H9 (cell line): ENCODE measurements at regions not wholly inside any gene's neighbourhood (a gene's known extent, or its start where the extent isn't known, plus 50 kb on each side); places are given as distances from the start of the nearest gene placed in this dataset.

Source experiments
- DNase-seq: peaks from one replicate; pipeline ENCODE4 v3.0.0-alpha.2; 2017
- H2AFZ ChIP-seq: one replicate; pipeline ENCODE4 v1.6.1; 2013; ENCODE audit warnings: mild to moderate bottlenecking, low read length, control low read depth, moderate library complexity
- H2AK5ac ChIP-seq: 2 replicates; pipeline ENCODE4 v1.6.1; 2013; ENCODE audit warnings: low read length, control low read depth, mixed read lengths; ENCODE audit not compliant: insufficient read length
- H2BK120ac ChIP-seq: one replicate; pipeline ENCODE4 v1.6.1; 2013; ENCODE audit warnings: low read depth, mild to moderate bottlenecking, low read length, control low read depth, inconsistent platforms; ENCODE audit not compliant: poor library complexity, severe bottlenecking
- H2BK12ac ChIP-seq: 2 replicates; pipeline ENCODE4 v1.6.1; 2013; ENCODE audit warnings: low read length, control low read depth, mixed read lengths, low read depth; ENCODE audit not compliant: insufficient read length
- H2BK15ac ChIP-seq: 2 replicates; pipeline ENCODE4 v1.6.1; 2013; ENCODE audit warnings: low read depth, low read length, control low read depth
- H2BK20ac ChIP-seq: one replicate; pipeline ENCODE4 v1.6.1; 2013; ENCODE audit warnings: low read depth, mild to moderate bottlenecking, low read length, control low read depth, inconsistent platforms; ENCODE audit not compliant: poor library complexity, severe bottlenecking
- H2BK5ac ChIP-seq: 2 replicates; pipeline ENCODE4 v1.6.1; 2013; ENCODE audit warnings: low read length, control low read depth, mixed read lengths; ENCODE audit not compliant: insufficient read length
- H3K14ac ChIP-seq: 2 replicates; pipeline ENCODE4 v1.6.1; 2013; ENCODE audit warnings: low read length, control low read depth; ENCODE audit not compliant: insufficient read depth
- H3K18ac ChIP-seq: 2 replicates; pipeline ENCODE4 v1.6.1; 2013; ENCODE audit warnings: low read depth, mild to moderate bottlenecking, mixed read lengths, low read length, control low read depth; ENCODE audit not compliant: insufficient read length
- H3K23ac ChIP-seq: 2 replicates; pipeline ENCODE4 v1.6.1; 2013; ENCODE audit warnings: low read length, control low read depth, mixed read lengths, low read depth; ENCODE audit not compliant: insufficient read length
- H3K23me2 ChIP-seq: 2 replicates; pipeline ENCODE4 v1.6.1; 2013; ENCODE audit warnings: low read depth, mild to moderate bottlenecking, mixed read lengths, low read length, control low read depth; ENCODE audit not compliant: insufficient read length, poor library complexity, severe bottlenecking
- H3K27ac ChIP-seq: 2 replicates; pipeline ENCODE4 v1.5.1; 2013; ENCODE audit warnings: low read length, control low read depth, mixed read lengths, low read depth; ENCODE audit not compliant: insufficient read length
- H3K27me3 ChIP-seq: 2 replicates; pipeline ENCODE4 v1.6.1; 2013; ENCODE audit warnings: low read length, control low read depth, inconsistent platforms; ENCODE audit not compliant: insufficient read depth
- H3K4ac ChIP-seq: 2 replicates; pipeline ENCODE4 v1.6.1; 2013; ENCODE audit warnings: low read depth, mild to moderate bottlenecking, control low read depth, inconsistent platforms, low read length, moderate library complexity
- H3K4me1 ChIP-seq: 2 replicates; pipeline ENCODE4 v1.6.1; 2013; ENCODE audit warnings: low read length, control low read depth, inconsistent platforms; ENCODE audit not compliant: insufficient read depth
- H3K4me2 ChIP-seq: 2 replicates; pipeline ENCODE4 v1.6.1; 2013; ENCODE audit warnings: low read length, control low read depth, mixed read lengths; ENCODE audit not compliant: insufficient read length, insufficient read depth
- H3K56ac ChIP-seq: 2 replicates; pipeline ENCODE4 v1.6.1; 2013; ENCODE audit warnings: low read depth, mild to moderate bottlenecking, mixed read lengths, low read length, control low read depth; ENCODE audit not compliant: insufficient read length
- H3K79me1 ChIP-seq: 2 replicates; pipeline ENCODE4 v1.6.1; 2013; ENCODE audit warnings: low read depth, mild to moderate bottlenecking, moderate library complexity, low read length, control low read depth, inconsistent platforms; ENCODE audit not compliant: insufficient read depth, poor library complexity, severe bottlenecking
- H3K79me2 ChIP-seq: 2 replicates; pipeline ENCODE4 v1.6.1; 2013; ENCODE audit warnings: low read length, control low read depth, inconsistent platforms; ENCODE audit not compliant: insufficient read depth
- H3K9ac ChIP-seq: 2 replicates; pipeline ENCODE4 v1.6.1; 2013; ENCODE audit warnings: low read length, control low read depth, mixed read lengths; ENCODE audit not compliant: insufficient read length; ENCODE audit errors: extremely low read depth
- H3K9me3 ChIP-seq: one replicate; pipeline ENCODE4 v1.6.1; 2013; ENCODE audit warnings: low read depth, low read length, inconsistent platforms; ENCODE audit not compliant: control insufficient read depth
- H3T11ph ChIP-seq: one replicate; pipeline ENCODE4 v1.6.1; 2013; ENCODE audit warnings: mild to moderate bottlenecking, low read length, control low read depth, inconsistent platforms
- H4K20me1 ChIP-seq: one replicate; pipeline ENCODE4 v1.6.1; 2013; ENCODE audit not compliant: control insufficient read depth, insufficient read length, insufficient read depth
- H4K5ac ChIP-seq: 2 replicates; pipeline ENCODE4 v1.6.1; 2013; ENCODE audit warnings: low read depth, mild to moderate bottlenecking, mixed read lengths, low read length, control low read depth; ENCODE audit not compliant: insufficient read length
- H4K8ac ChIP-seq: replicated peaks from 2 replicates; pipeline ENCODE4 v1.6.1; 2013; ENCODE audit warnings: low read length, control low read depth, mixed read lengths, low read depth; ENCODE audit not compliant: insufficient read length
- H4K91ac ChIP-seq: 2 replicates; pipeline ENCODE4 v1.6.1; 2013; ENCODE audit warnings: low read depth, mild to moderate bottlenecking, moderate library complexity, mixed read lengths, low read length, control low read depth; ENCODE audit not compliant: insufficient read length
- H3K27ac Mint-ChIP-seq, 3 experiments: 2 replicates in 2 of 3; 3 replicates in 1 of 3; pipeline ENCODE4 v1.8.0; 2020 to 2021; ENCODE audit warnings: mixed read lengths in 3 of 3, mild to moderate bottlenecking in 1 of 3, moderate library complexity in 1 of 3
- H3K27me3 Mint-ChIP-seq: 2 replicates; pipeline ENCODE4 v1.8.0; 2021; ENCODE audit warnings: low read depth, mild to moderate bottlenecking, moderate library complexity, mixed read lengths
- H3K36me3 Mint-ChIP-seq, 3 experiments: 2 replicates in 2 of 3; 3 replicates in 1 of 3; pipeline ENCODE4 v1.8.0; 2020 to 2021; ENCODE audit warnings: low read depth in 3 of 3, mixed read lengths in 3 of 3; ENCODE audit not compliant: insufficient read depth in 1 of 3
- H3K4me1 Mint-ChIP-seq, 2 experiments: 2 replicates each; pipeline ENCODE4 v1.8.0; 2020; ENCODE audit warnings: mixed read lengths in 2 of 2
- H3K4me3 Mint-ChIP-seq, 2 experiments: 2 replicates in 1 of 2; 3 replicates in 1 of 2; pipeline ENCODE4 v1.8.0; 2020 to 2021; ENCODE audit warnings: mild to moderate bottlenecking in 2 of 2, mixed read lengths in 2 of 2, moderate library complexity in 1 of 2
- H3K9me3 Mint-ChIP-seq, 2 experiments: 2 replicates in 1 of 2; 3 replicates in 1 of 2; pipeline ENCODE4 v1.8.0; 2020; ENCODE audit warnings: mild to moderate bottlenecking in 2 of 2, mixed read lengths in 2 of 2, moderate library complexity in 1 of 2
- WGBS: extraction: QIAGEN DNeasy Blood & Tissue Kit; methylation state at CpG from one replicate; pipeline ENCODE4 v1.1.7; 2013; ENCODE audit warnings: missing lambda C conversion rate, low lambda C conversion rate, mixed read lengths; ENCODE audit not compliant: insufficient read length; ENCODE audit errors: extremely low coverage; 5-methylcytosine and 5-hydroxymethylcytosine counted together
- TF ChIP-seq, protein P1 (sequence below): fragments of 200-600 bp; sonication (generic); conservative IDR thresholded peaks from 3 replicates; pipeline ENCODE4 v1.8.0; 2021; ENCODE audit warnings: antibody characterized with exemption, mild to moderate bottlenecking

DNA sequence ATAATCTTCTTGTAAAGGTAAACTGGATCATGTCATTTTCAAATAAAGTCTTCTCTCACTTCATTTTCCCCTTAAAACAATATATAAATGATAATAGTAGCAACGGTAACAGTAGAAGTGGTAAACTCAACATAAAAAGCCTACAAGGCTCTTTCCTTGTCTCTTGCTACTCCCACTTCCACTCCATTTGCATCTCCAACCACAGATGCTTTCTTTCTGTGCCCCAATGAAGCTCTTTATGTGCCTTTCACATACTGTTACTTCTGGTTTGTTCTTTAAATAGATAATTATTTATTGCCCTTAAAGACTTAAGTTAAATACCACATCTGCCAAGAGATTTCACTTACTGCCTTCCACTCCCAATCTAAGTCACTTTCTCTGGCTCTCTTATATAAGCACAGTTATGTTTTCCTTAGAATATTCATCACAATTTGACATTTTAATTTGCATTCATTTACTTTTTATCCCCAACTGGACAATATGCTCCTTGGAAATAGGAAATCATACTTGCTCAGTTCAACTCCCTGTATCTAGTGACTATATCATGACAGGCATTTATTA lies 149.9 kb downstream of the CRPPA start:
- H3K9me3 ChIP-seq = no peaks in the 10 kb centered on the region
- H3K4me1 Mint-ChIP-seq = peaks cover 14 to 27% of the 10 kb centered on the region in 2 experiments
- H2BK20ac ChIP-seq = no peak overlapping the region
- H2BK120ac ChIP-seq = no peak overlapping the region
- H4K20me1 ChIP-seq = no peaks in the 10 kb centered on the region
- H3K4me2 ChIP-seq = no peak overlapping the region
- no peak overlapping the region for H4K5ac ChIP-seq
- no peak overlapping the region for H3K14ac ChIP-seq
- no peak overlapping the region for H3K9ac ChIP-seq
- H3K4ac ChIP-seq = no peak overlapping the region
- H2AFZ ChIP-seq = no peak overlapping the region
- H3K79me1 ChIP-seq = no peaks in the 10 kb centered on the region
- H2AK5ac ChIP-seq = no peak overlapping the region
- H3K18ac ChIP-seq = no peak overlapping the region
- no peak for DNase-seq
- no peak overlapping the region for H2BK5ac ChIP-seq
- WGBS = no CpG with 5 or more reads among the region's 1 CpG
- TF ChIP-seq, protein P1, sequence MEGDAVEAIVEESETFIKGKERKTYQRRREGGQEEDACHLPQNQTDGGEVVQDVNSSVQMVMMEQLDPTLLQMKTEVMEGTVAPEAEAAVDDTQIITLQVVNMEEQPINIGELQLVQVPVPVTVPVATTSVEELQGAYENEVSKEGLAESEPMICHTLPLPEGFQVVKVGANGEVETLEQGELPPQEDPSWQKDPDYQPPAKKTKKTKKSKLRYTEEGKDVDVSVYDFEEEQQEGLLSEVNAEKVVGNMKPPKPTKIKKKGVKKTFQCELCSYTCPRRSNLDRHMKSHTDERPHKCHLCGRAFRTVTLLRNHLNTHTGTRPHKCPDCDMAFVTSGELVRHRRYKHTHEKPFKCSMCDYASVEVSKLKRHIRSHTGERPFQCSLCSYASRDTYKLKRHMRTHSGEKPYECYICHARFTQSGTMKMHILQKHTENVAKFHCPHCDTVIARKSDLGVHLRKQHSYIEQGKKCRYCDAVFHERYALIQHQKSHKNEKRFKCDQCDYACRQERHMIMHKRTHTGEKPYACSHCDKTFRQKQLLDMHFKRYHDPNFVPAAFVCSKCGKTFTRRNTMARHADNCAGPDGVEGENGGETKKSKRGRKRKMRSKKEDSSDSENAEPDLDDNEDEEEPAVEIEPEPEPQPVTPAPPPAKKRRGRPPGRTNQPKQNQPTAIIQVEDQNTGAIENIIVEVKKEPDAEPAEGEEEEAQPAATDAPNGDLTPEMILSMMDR = no peak
- H3K9me3 Mint-ChIP-seq = no peaks in the 10 kb centered on the region
- H4K91ac ChIP-seq = no peak overlapping the region
- H3K79me2 ChIP-seq = no peaks in the 10 kb centered on the region
- no peaks in the 10 kb centered on the region for H3K23me2 ChIP-seq
- H3K56ac ChIP-seq = no peak overlapping the region
- no peak overlapping the region for H3K4me3 Mint-ChIP-seq
- H3K27ac ChIP-seq = no peak overlapping the region
- H2BK15ac ChIP-seq = no peak overlapping the region
- H3K27me3 Mint-ChIP-seq = no peaks in the 10 kb centered on the region
- H3K27me3 ChIP-seq = no peaks in the 10 kb centered on the region
- no peak overlapping the region for H3T11ph ChIP-seq
- no peak overlapping the region for H2BK12ac ChIP-seq
- no peaks in the 10 kb centered on the region for H3K4me1 ChIP-seq
- no peak overlapping the region for H3K27ac Mint-ChIP-seq
- no peaks in the 10 kb centered on the region for H3K36me3 Mint-ChIP-seq
- no peak overlapping the region for H4K8ac ChIP-seq
- no peak overlapping the region for H3K23ac ChIP-seq
